Activated naive CD8-positive, alpha-beta T cell (primary cell): ENCODE measurements at regions not wholly inside any gene's neighbourhood (a gene's known extent, or its start where the extent isn't known, plus 50 kb on each side); places are given as distances from the start of the nearest gene placed in this dataset.

Experiments
- H3K27ac Mint-ChIP-seq: one replicate; pipeline ENCODE4 v1.8.0; 2021; ENCODE audit warnings: mixed read lengths
- H3K27me3 Mint-ChIP-seq: one replicate; pipeline ENCODE4 v1.8.0; 2021; ENCODE audit warnings: mixed read lengths
- H3K36me3 Mint-ChIP-seq: one replicate; pipeline ENCODE4 v1.8.0; 2021; ENCODE audit warnings: mixed read lengths
- H3K4me1 Mint-ChIP-seq: one replicate; pipeline ENCODE4 v1.8.0; 2021; ENCODE audit warnings: low read depth, mixed read lengths
- H3K4me3 Mint-ChIP-seq: one replicate; pipeline ENCODE4 v1.8.0; 2021; ENCODE audit warnings: mild to moderate bottlenecking, mixed read lengths
- H3K9me3 Mint-ChIP-seq: one replicate; pipeline ENCODE4 v1.8.0; 2021; ENCODE audit warnings: low read depth, mixed read lengths

- Mint-ChIP-seq H3K4me1 (no peaks in the 10 kb centered on the region), H3K36me3 (peaks cover 2% of the 10 kb centered on the region), H3K9me3 (no peaks in the 10 kb centered on the region), H3K27me3 (no peaks in the 10 kb centered on the region), H3K27ac (no peak overlapping the region), H3K4me3 (no peak overlapping the region)
These were observed 92.8 kb upstream of the PLXNC1 start for GRCh38 chr12:94055528-94055927.

- peaks cover 2% of the 10 kb centered on the region for H3K36me3 Mint-ChIP-seq
- no peaks in the 10 kb centered on the region for H3K9me3 Mint-ChIP-seq
- H3K27ac Mint-ChIP-seq: no peak overlapping the region
- H3K4me1 Mint-ChIP-seq: no peaks in the 10 kb centered on the region
- H3K27me3 Mint-ChIP-seq: no peaks in the 10 kb centered on the region
- H3K4me3 Mint-ChIP-seq: no peak overlapping the region
These were observed 91.8 kb upstream of the PLXNC1 start for GRCh38 chr12:94056419-94057158.

GRCh38 chr12:94057262-94058151 lies 90.9 kb upstream of the PLXNC1 start:
- H3K27ac Mint-ChIP-seq: no peak overlapping the region

GRCh38 chr12:94059394-94060368 lies 88.7 kb upstream of the PLXNC1 start:
- Mint-ChIP-seq H3K27me3 (no peaks in the 10 kb centered on the region), H3K9me3 (no peaks in the 10 kb centered on the region), H3K36me3 (no peaks in the 10 kb centered on the region), H3K27ac (no peak overlapping the region), H3K4me1 (no peaks in the 10 kb centered on the region), H3K4me3 (no peak overlapping the region)

More at GRCh38 chr12:94057262-94058151, 90.9 kb upstream of the PLXNC1 start:
- Mint-ChIP-seq H3K9me3 (no peaks in the 10 kb centered on the region), H3K4me1 (no peaks in the 10 kb centered on the region), H3K27me3 (no peaks in the 10 kb centered on the region), H3K36me3 (peaks cover 2% of the 10 kb centered on the region), H3K4me3 (no peak overlapping the region)

- no peaks in the 10 kb centered on the region for H3K9me3 Mint-ChIP-seq
- no peaks in the 10 kb centered on the region for H3K27me3 Mint-ChIP-seq
- no peaks in the 10 kb centered on the region for H3K4me1 Mint-ChIP-seq
- no peak overlapping the region for H3K27ac Mint-ChIP-seq
- H3K4me3 Mint-ChIP-seq: no peak overlapping the region
- H3K36me3 Mint-ChIP-seq: no peaks in the 10 kb centered on the region
These were observed 86.2 kb upstream of the PLXNC1 start for GRCh38 chr12:94062194-94062593.

- no peaks in the 10 kb centered on the region for H3K36me3 Mint-ChIP-seq
These were observed 85.4 kb upstream of the PLXNC1 start for GRCh38 chr12:94062796-94063635.

GRCh38 chr12:94070520-94070919 lies 77.9 kb upstream of the PLXNC1 start:
- no peak overlapping the region for H3K4me3 Mint-ChIP-seq
- H3K27me3 Mint-ChIP-seq: no peaks in the 10 kb centered on the region
- H3K4me1 Mint-ChIP-seq: peaks cover 10% of the 10 kb centered on the region
- H3K36me3 Mint-ChIP-seq: no peaks in the 10 kb centered on the region
- H3K27ac Mint-ChIP-seq: no peak overlapping the region
- H3K9me3 Mint-ChIP-seq: no peaks in the 10 kb centered on the region

More at GRCh38 chr12:94062796-94063635, 85.4 kb upstream of the PLXNC1 start:
- Mint-ChIP-seq H3K9me3 (no peaks in the 10 kb centered on the region), H3K4me1 (no peaks in the 10 kb centered on the region), H3K27ac (no peak overlapping the region), H3K27me3 (no peaks in the 10 kb centered on the region), H3K4me3 (no peak overlapping the region)

- H3K27ac Mint-ChIP-seq: no peak overlapping the region
- peaks cover 2% of the 10 kb centered on the region for H3K27me3 Mint-ChIP-seq
- no peaks in the 10 kb centered on the region for H3K36me3 Mint-ChIP-seq
- no peaks in the 10 kb centered on the region for H3K9me3 Mint-ChIP-seq
- H3K4me3 Mint-ChIP-seq: no peak overlapping the region
- H3K4me1 Mint-ChIP-seq: peaks cover 10% of the 10 kb centered on the region
These were observed 77.1 kb upstream of the PLXNC1 start for GRCh38 chr12:94071258-94071657.

GRCh38 chr12:94073441-94074051 lies 74.8 kb upstream of the PLXNC1 start:
- Mint-ChIP-seq H3K4me3 (no peak overlapping the region), H3K36me3 (no peaks in the 10 kb centered on the region), H3K4me1 (peaks cover 18% of the 10 kb centered on the region), H3K9me3 (no peaks in the 10 kb centered on the region), H3K27me3 (peaks cover 2% of the 10 kb centered on the region), H3K27ac (no peak overlapping the region)

GRCh38 chr12:94074216-94074979 lies 74.0 kb upstream of the PLXNC1 start:
- no peaks in the 10 kb centered on the region for H3K36me3 Mint-ChIP-seq
- peaks cover 18% of the 10 kb centered on the region for H3K4me1 Mint-ChIP-seq
- H3K9me3 Mint-ChIP-seq: no peaks in the 10 kb centered on the region
- H3K27ac Mint-ChIP-seq: no peak overlapping the region
- H3K4me3 Mint-ChIP-seq: no peak overlapping the region
- peaks cover 2% of the 10 kb centered on the region for H3K27me3 Mint-ChIP-seq

GRCh38 chr12:94074980-94075629 lies 73.3 kb upstream of the PLXNC1 start:
- Mint-ChIP-seq H3K4me3 (no peak overlapping the region), H3K4me1 (peaks cover 18% of the 10 kb centered on the region), H3K9me3 (no peaks in the 10 kb centered on the region), H3K27me3 (peaks cover 2% of the 10 kb centered on the region), H3K27ac (no peak overlapping the region), H3K36me3 (no peaks in the 10 kb centered on the region)

- Mint-ChIP-seq H3K9me3 (no peaks in the 10 kb centered on the region), H3K4me3 (no peak overlapping the region), H3K27me3 (peaks cover 2% of the 10 kb centered on the region), H3K36me3 (no peaks in the 10 kb centered on the region), H3K4me1 (peaks cover 8% of the 10 kb centered on the region), H3K27ac (no peak overlapping the region)
These were observed 71.2 kb upstream of the PLXNC1 start for GRCh38 chr12:94077209-94077608.
